ENCODE measurements at regions not wholly inside any gene's neighbourhood (a gene's known extent, or its start where the extent isn't known, plus 50 kb on each side); places are given as distances from the start of the nearest gene placed in this dataset.

DNA sequence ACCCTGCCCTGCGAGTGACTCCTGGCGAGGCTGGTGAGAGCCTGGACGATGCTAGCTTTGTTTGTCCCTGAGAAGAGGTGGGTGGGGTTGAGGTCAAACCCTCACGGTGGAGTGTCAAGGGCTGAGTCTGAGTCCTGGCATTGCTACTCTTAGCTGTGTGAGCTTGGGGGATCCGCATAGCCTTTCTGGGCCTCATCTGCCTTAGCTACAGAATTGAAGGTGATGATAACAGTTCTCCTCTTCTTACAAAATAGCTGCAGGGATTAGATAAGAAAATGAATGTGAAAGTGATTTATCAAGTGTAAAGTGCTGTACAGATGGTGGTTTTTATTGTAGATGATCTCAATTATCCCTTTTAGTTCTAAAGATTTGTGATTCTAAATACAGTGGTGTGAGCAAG is 144.6 kb downstream of the LPIN1 start:
- dilution Hi-C loops (cut with MboI; ENCODE audit: extremely low pct_ligation_motif_present, low sequenced_read_pairs) = no loop called here
- CTCF ChIA-PET = interaction anchor here (0.7 to 2.2 kb wide), 3 partner anchors 14 to 1146 kb away, joined by 3 to 5 read pairs (median 5); no protein-coding TSS in a partner anchor
- no TSS peak for BruUV-seq (replicated peaks)
- no peak overlapping the region for H3K4me3 ChIP-seq (replicated peaks in 1 of 3; ENCODE audit: insufficient read depth in 1 of 3, low read depth in 1 of 3, low read length in 3 of 3)
- FAIRE-seq = no peak
- H3K4me2 ChIP-seq (ENCODE audit: insufficient read depth, low read length) = no peak overlapping the region
- intact Hi-C loops (cut with micrococcal nuclease) = no loop called here
- no peaks in the 10 kb centered on the region for H3K79me2 ChIP-seq (ENCODE audit: control insufficient read depth, insufficient read depth, low read length)
- H4K20me1 ChIP-seq (replicated peaks; ENCODE audit: control insufficient read depth, extremely low read depth, insufficient read depth, low read length) = no peaks in the 10 kb centered on the region
- no peaks in the 10 kb centered on the region for H3K36me3 ChIP-seq (ENCODE audit: control insufficient read depth in 2 of 2, extremely low read depth in 1 of 2, insufficient read depth in 2 of 2, low read length in 2 of 2)
- DNase-seq (ENCODE audit: low read depth, low spot score) = no peak
- no peaks in the 10 kb centered on the region for H3K4me1 ChIP-seq (ENCODE audit: control insufficient read depth, extremely low read depth, insufficient read depth, low read length)
- no peak for TF ChIP-seq MYC (IDR thresholded peaks at IDR 0.05; ENCODE audit: low read depth, low read length)
- no peak for TF ChIP-seq JUN (IDR thresholded peaks at IDR 0.05; ENCODE audit: borderline replicate concordance, insufficient read depth, insufficient read length, low read depth)
- no peak for TF ChIP-seq POLR2A (IDR thresholded peaks at IDR 0.05; ENCODE audit: low read depth, low read length)
- TF ChIP-seq GATA2 (IDR thresholded peaks at IDR 0.05; ENCODE audit: insufficient read depth, insufficient read length, low read depth, low read length) = no peak
- TF ChIP-seq, protein P1, sequence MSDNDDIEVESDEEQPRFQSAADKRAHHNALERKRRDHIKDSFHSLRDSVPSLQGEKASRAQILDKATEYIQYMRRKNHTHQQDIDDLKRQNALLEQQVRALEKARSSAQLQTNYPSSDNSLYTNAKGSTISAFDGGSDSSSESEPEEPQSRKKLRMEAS (IDR thresholded peaks at IDR 0.05; ENCODE audit: insufficient read depth, insufficient read length) = no peak
- TF ChIP-seq, protein P2, sequence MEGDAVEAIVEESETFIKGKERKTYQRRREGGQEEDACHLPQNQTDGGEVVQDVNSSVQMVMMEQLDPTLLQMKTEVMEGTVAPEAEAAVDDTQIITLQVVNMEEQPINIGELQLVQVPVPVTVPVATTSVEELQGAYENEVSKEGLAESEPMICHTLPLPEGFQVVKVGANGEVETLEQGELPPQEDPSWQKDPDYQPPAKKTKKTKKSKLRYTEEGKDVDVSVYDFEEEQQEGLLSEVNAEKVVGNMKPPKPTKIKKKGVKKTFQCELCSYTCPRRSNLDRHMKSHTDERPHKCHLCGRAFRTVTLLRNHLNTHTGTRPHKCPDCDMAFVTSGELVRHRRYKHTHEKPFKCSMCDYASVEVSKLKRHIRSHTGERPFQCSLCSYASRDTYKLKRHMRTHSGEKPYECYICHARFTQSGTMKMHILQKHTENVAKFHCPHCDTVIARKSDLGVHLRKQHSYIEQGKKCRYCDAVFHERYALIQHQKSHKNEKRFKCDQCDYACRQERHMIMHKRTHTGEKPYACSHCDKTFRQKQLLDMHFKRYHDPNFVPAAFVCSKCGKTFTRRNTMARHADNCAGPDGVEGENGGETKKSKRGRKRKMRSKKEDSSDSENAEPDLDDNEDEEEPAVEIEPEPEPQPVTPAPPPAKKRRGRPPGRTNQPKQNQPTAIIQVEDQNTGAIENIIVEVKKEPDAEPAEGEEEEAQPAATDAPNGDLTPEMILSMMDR (IDR thresholded peaks at IDR 0.05; ENCODE audit: extremely low read depth in 1 of 2, insufficient read depth in 1 of 2, low read depth in 1 of 2, low read length in 2 of 2) = no peak
- no peak for TF ChIP-seq POLR2AphosphoS5 (IDR thresholded peaks at IDR 0.05; ENCODE audit: insufficient read depth, low read depth, low read length)
- no peak for TF ChIP-seq FOS (IDR thresholded peaks at IDR 0.05; ENCODE audit: borderline replicate concordance, insufficient read depth, low read length)
- TF ChIP-seq EZH2 (IDR thresholded peaks at IDR 0.05; ENCODE audit: borderline replicate concordance, low read depth, low read length, severe bottlenecking) = no peak
- H3K9ac ChIP-seq (replicated peaks; ENCODE audit: extremely low read depth, insufficient read depth, low read length) = no peak overlapping the region
- no peaks in the 10 kb centered on the region for H3K9me1 ChIP-seq (replicated peaks; ENCODE audit: control insufficient read depth, extremely low read depth, insufficient read depth, low read length)
- POLR2A ChIA-PET = no interaction called here
- no peak overlapping the region for H3K27ac ChIP-seq (ENCODE audit: insufficient read depth, low read depth, low read length)
- no peak overlapping the region for H2AFZ ChIP-seq (ENCODE audit: low read depth, low read length)
- no peaks in the 10 kb centered on the region for H3K9me3 ChIP-seq (replicated peaks; ENCODE audit: control insufficient read depth, insufficient read depth, low read length)
- H3K27me3 ChIP-seq (ENCODE audit: control insufficient read depth in 2 of 2, insufficient read depth in 2 of 2, low read length in 2 of 2) = no peaks in the 10 kb centered on the region

All from endothelial cell of umbilical vein (primary cell).